ENCODE measurements at regions not wholly inside any gene's neighbourhood (a gene's known extent, or its start where the extent isn't known, plus 50 kb on each side); places are given as distances from the start of the nearest gene placed in this dataset.

GRCh38 chr17:36777118-36777517 lies 160.2 kb upstream of the LHX1 start:
- no peak for TF ChIP-seq CTCF (IDR thresholded peaks at IDR 0.05; ENCODE audit: low read depth, low read length, poor library complexity, severe bottlenecking)
- no peak for TF ChIP-seq EZH2phosphoT487 (IDR thresholded peaks at IDR 0.05; ENCODE audit: borderline replicate concordance, low read length)
